Gastrocnemius medialis (tissue), 4 donors: ENCODE measurements at regions not wholly inside any gene's neighbourhood (a gene's known extent, or its start where the extent isn't known, plus 50 kb on each side); places are given as distances from the start of the nearest gene placed in this dataset.

Experiments used
- POLR2A ChIP-seq, 2 donors: fragments of 450-650 bp; IDR thresholded peaks; one replicate each; pipeline ENCODE4 v1.6.1; 2017; ENCODE audit warnings: antibody characterized with exemption in 2 of 2, mild to moderate bottlenecking in 2 of 2, moderate library complexity in 2 of 2
- TF ChIP-seq, protein P1 (sequence below), 5 experiments: fragments of 450-650 bp in 3 of 5; fragments of 200-600 bp in 2 of 5; sonication (generic) in 2 of 5; IDR thresholded peaks in 4 of 5; conservative IDR thresholded peaks in 1 of 5; 1 replicate in 4 of 5; 2 replicates in 1 of 5; pipeline ENCODE4 v1.5.1; 2016 to 2019; ENCODE audit warnings: antibody characterized with exemption in 5 of 5, mild to moderate bottlenecking in 3 of 5, moderate library complexity in 3 of 5

- TF ChIP-seq, protein P1, sequence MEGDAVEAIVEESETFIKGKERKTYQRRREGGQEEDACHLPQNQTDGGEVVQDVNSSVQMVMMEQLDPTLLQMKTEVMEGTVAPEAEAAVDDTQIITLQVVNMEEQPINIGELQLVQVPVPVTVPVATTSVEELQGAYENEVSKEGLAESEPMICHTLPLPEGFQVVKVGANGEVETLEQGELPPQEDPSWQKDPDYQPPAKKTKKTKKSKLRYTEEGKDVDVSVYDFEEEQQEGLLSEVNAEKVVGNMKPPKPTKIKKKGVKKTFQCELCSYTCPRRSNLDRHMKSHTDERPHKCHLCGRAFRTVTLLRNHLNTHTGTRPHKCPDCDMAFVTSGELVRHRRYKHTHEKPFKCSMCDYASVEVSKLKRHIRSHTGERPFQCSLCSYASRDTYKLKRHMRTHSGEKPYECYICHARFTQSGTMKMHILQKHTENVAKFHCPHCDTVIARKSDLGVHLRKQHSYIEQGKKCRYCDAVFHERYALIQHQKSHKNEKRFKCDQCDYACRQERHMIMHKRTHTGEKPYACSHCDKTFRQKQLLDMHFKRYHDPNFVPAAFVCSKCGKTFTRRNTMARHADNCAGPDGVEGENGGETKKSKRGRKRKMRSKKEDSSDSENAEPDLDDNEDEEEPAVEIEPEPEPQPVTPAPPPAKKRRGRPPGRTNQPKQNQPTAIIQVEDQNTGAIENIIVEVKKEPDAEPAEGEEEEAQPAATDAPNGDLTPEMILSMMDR (IDR thresholded peaks at IDR 0.05 in 4 of 5, conservative IDR thresholded peaks at IDR 0.05 in 1 of 5) = no peak
- no peak for TF ChIP-seq POLR2A (IDR thresholded peaks at IDR 0.05)
Observed at GRCh38 chr2:145622285-145622684, 1102.4 kb upstream of the ZEB2 start.
